Rectal smooth muscle tissue (tissue), 1 donor: ENCODE measurements at regions not wholly inside any gene's neighbourhood (a gene's known extent, or its start where the extent isn't known, plus 50 kb on each side); places are given as distances from the start of the nearest gene placed in this dataset.
"Not testable (repeated sequence)": the region's sequence is repeated elsewhere in the genome, so short reads cannot be mapped to it uniquely, and the experiment has no call there.

Source experiments
- H3K27ac ChIP-seq: one replicate; pipeline ENCODE4 v1.7.0; 2013; ENCODE audit warnings: low read depth, low read length, inconsistent platforms
- H3K27me3 ChIP-seq: one replicate; pipeline ENCODE4 v1.7.0; 2013; ENCODE audit warnings: low read length; ENCODE audit not compliant: control insufficient read depth, insufficient read depth
- H3K36me3 ChIP-seq: one replicate; pipeline ENCODE4 v1.7.0; 2013; ENCODE audit warnings: low read length; ENCODE audit not compliant: control insufficient read depth, insufficient read depth
- H3K4me1 ChIP-seq: one replicate; pipeline ENCODE4 v1.7.0; 2013; ENCODE audit warnings: low read length; ENCODE audit not compliant: control insufficient read depth, insufficient read depth
- H3K4me3 ChIP-seq: one replicate; pipeline ENCODE4 v1.7.0; 2013; ENCODE audit warnings: low read length
- H3K9ac ChIP-seq: one replicate; pipeline ENCODE4 v1.7.0; 2013; ENCODE audit warnings: low read length

GRCh38 chr1:143661418-143662101 is 310.2 kb downstream of the FAM72C start:
- no peak overlapping the region for H3K9ac ChIP-seq
- H3K27me3 ChIP-seq, result no peaks in the 10 kb centered on the region
- no peak overlapping the region for H3K27ac ChIP-seq
- H3K4me3 ChIP-seq, result no peak overlapping the region
- no peaks in the 10 kb centered on the region for H3K4me1 ChIP-seq
- H3K36me3 ChIP-seq, result no peaks in the 10 kb centered on the region

GRCh38 chr1:143660354-143660941 is 311.3 kb downstream of the FAM72C start:
- Histone ChIP-seq H3K27ac (no peak overlapping the region), H3K9ac (no peak overlapping the region), H3K36me3 (no peaks in the 10 kb centered on the region), H3K4me3 (no peak overlapping the region), H3K4me1 (no peaks in the 10 kb centered on the region), H3K27me3 (no peaks in the 10 kb centered on the region)

- H3K27me3 ChIP-seq, result no peaks in the 10 kb centered on the region
- no peak overlapping the region for H3K9ac ChIP-seq
- no peaks in the 10 kb centered on the region for H3K4me1 ChIP-seq
- no peak overlapping the region for H3K4me3 ChIP-seq
- no peak overlapping the region for H3K27ac ChIP-seq
- H3K36me3 ChIP-seq, result no peaks in the 10 kb centered on the region
Observed at GRCh38 chr1:143653429-143653802, 318.4 kb downstream of the FAM72C start.

- Histone ChIP-seq H3K4me3 (no peak overlapping the region), H3K9ac (no peak overlapping the region), H3K27me3 (no peaks in the 10 kb centered on the region), H3K36me3 (no peaks in the 10 kb centered on the region), H3K4me1 (no peaks in the 10 kb centered on the region), H3K27ac (no peak overlapping the region)
Observed at GRCh38 chr1:143652744-143653428, 318.9 kb downstream of the FAM72C start.

- Histone ChIP-seq H3K9ac (no peak overlapping the region), H3K36me3 (no peaks in the 10 kb centered on the region), H3K27ac (no peak overlapping the region), H3K27me3 (no peaks in the 10 kb centered on the region), H3K4me1 (no peaks in the 10 kb centered on the region), H3K4me3 (no peak overlapping the region)
Observed at GRCh38 chr1:143652187-143652586, 319.6 kb downstream of the FAM72C start.

- no peak overlapping the region for H3K4me3 ChIP-seq
- H3K4me1 ChIP-seq, result no peaks in the 10 kb centered on the region
- no peaks in the 10 kb centered on the region for H3K27me3 ChIP-seq
- no peak overlapping the region for H3K27ac ChIP-seq
- no peak overlapping the region for H3K9ac ChIP-seq
- no peaks in the 10 kb centered on the region for H3K36me3 ChIP-seq
Observed at GRCh38 chr1:143651350-143651992, 320.3 kb downstream of the FAM72C start.

- H3K27me3 ChIP-seq, H3K4me3 ChIP-seq, H3K36me3 ChIP-seq, H3K9ac ChIP-seq, H3K4me1 ChIP-seq, H3K27ac ChIP-seq: not testable (repeated sequence)
Observed at GRCh38 chr1:143644035-143644434, 327.8 kb downstream of the FAM72C start.

GRCh38 chr1:143643148-143643885 is 328.5 kb downstream of the FAM72C start:
- no peak overlapping the region for H3K9ac ChIP-seq
- no peaks in the 10 kb centered on the region for H3K36me3 ChIP-seq
- no peak overlapping the region for H3K27ac ChIP-seq
- H3K4me1 ChIP-seq, result no peaks in the 10 kb centered on the region
- H3K4me3 ChIP-seq, result no peak overlapping the region
- no peaks in the 10 kb centered on the region for H3K27me3 ChIP-seq

- Histone ChIP-seq H3K27ac (no peak overlapping the region), H3K4me3 (no peak overlapping the region), H3K36me3 (no peaks in the 10 kb centered on the region), H3K27me3 (no peaks in the 10 kb centered on the region), H3K9ac (no peak overlapping the region), H3K4me1 (no peaks in the 10 kb centered on the region)
Observed at GRCh38 chr1:143625886-143626285, 345.9 kb downstream of the FAM72C start.

GRCh38 chr1:143619851-143620250 is 351.9 kb downstream of the FAM72C start:
- H3K4me1 ChIP-seq, result no peaks in the 10 kb centered on the region
- no peak overlapping the region for H3K4me3 ChIP-seq
- no peak overlapping the region for H3K27ac ChIP-seq
- no peaks in the 10 kb centered on the region for H3K27me3 ChIP-seq
- H3K9ac ChIP-seq, result no peak overlapping the region
- H3K36me3 ChIP-seq, result no peaks in the 10 kb centered on the region

- no peaks in the 10 kb centered on the region for H3K27me3 ChIP-seq
- H3K36me3 ChIP-seq, result no peaks in the 10 kb centered on the region
- no peak overlapping the region for H3K4me3 ChIP-seq
- H3K27ac ChIP-seq, result no peak overlapping the region
- no peaks in the 10 kb centered on the region for H3K4me1 ChIP-seq
- H3K9ac ChIP-seq, result no peak overlapping the region
Observed at GRCh38 chr1:143611159-143611558, 360.6 kb downstream of the FAM72C start.

- H3K9ac ChIP-seq, result no peak overlapping the region
- no peaks in the 10 kb centered on the region for H3K36me3 ChIP-seq
Observed at GRCh38 chr1:143610196-143610595, 361.6 kb downstream of the FAM72C start.

More at GRCh38 chr1:143610196-143610595, 361.6 kb downstream of the FAM72C start:
- no peak overlapping the region for H3K4me3 ChIP-seq
- no peak overlapping the region for H3K27ac ChIP-seq
- no peaks in the 10 kb centered on the region for H3K27me3 ChIP-seq
- no peaks in the 10 kb centered on the region for H3K4me1 ChIP-seq
